SK-N-MC (cell line): ENCODE measurements at regions not wholly inside any gene's neighbourhood (a gene's known extent, or its start where the extent isn't known, plus 50 kb on each side); places are given as distances from the start of the nearest gene placed in this dataset.

Experiments used
- EZH2 ChIP-seq: fragments of 200-600 bp; sonication (generic); IDR thresholded peaks from one replicate; pipeline ENCODE4 v1.6.1; 2017; ENCODE audit warnings: antibody characterized with exemption
- FOXP2 ChIP-seq: optimal IDR thresholded peaks from 2 replicates; pipeline ENCODE3; 2011; ENCODE audit warnings: mild to moderate bottlenecking, moderate library complexity; ENCODE audit not compliant: insufficient read depth; ENCODE audit errors: extremely low read length, control extremely low read depth
- POLR2AphosphoS5 ChIP-seq: IDR thresholded peaks from 2 replicates; pipeline ENCODE4 v1.6.1; 2012; ENCODE audit warnings: mild to moderate bottlenecking, low read depth, low read length, borderline replicate concordance

GRCh38 chr6:16921399-16922110 lies 160.3 kb upstream of the ATXN1 start:
- TF ChIP-seq FOXP2 (no peak), POLR2AphosphoS5 (no peak), EZH2 (no peak)
